ENCODE measurements at regions not wholly inside any gene's neighbourhood (a gene's known extent, or its start where the extent isn't known, plus 50 kb on each side); places are given as distances from the start of the nearest gene placed in this dataset.
"Not testable (repeated sequence)": the region's sequence is repeated elsewhere in the genome, so short reads cannot be mapped to it uniquely, and the experiment has no call there.

DNA sequence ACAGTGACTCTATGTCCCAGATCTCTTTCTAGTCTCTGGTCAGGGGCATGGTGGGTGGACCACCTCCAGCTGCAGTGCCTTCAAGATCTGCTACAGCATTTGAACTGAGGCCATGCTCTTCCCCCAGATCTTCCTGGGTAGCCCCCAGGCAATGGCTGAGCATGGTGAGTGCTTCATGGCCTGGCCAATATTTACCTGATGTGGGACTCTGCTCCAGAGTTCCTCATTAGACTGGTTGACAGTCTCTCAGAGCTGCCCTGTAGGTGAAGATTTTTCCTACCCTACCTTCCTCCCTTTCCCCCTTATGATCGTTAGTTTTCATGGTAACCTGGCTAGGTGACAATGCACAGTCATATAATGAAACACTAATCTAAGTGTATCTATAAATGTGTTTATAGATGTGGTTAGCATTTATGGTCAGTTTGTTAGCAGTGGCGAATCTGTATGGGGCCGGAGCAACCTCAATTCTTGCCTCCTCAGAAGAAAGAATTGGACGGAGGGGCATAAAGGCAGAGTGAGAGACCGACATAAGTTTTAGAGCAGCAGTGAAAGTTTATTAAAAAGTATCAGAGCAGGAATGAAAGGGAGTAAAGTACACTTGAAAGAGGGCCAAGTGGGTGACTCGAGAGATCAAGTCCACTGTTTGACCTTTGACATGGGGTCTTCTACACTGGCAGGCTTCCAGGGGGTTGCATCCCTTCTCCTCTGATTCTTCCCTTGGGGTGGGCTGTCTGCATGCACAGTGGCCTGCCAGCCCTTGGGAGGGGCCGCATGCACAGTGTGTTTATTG, 256.3 kb downstream of the CD83 start:
- no peak for DNase-seq

DNA sequence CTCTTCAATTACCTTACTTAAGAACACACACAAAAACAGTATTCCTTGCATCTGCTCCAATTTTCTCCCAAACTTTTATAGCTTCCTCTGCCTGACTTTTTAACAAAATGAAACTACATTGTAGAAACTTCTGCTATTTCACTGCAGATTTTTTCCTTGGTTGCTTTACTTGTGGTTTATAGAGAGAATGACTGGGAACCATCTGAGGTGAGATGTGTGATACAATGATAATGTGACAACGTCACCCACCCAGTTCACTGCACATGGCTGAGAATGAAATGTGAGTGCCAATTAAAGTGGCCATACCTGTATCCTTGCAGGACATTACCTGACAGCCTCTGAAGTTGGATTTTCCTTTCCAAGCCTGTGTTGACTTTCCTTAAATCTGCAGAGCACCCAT, 258.4 kb downstream of the CD83 start:
- no peak for DNase-seq

DNA sequence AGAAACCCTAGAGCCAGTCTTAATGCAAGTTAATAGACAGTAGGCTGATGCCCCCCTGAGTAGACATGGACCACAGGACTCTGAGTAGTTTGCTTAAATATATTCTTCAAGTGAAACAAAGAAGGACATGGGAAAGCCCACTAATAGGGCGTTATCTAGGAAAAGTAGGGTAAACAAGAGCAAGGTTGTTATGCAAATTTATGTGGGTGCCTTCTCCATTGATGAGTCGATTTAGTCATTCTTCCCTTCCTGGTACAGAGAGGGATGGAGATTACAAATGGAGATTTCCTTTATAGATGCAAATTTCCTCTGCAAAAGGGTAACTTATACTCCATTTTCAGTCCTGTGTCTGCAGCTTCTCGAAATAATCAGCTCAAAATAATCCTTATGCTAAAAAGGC, 262.0 kb downstream of the CD83 start:
- DNase-seq: no peak

DNA sequence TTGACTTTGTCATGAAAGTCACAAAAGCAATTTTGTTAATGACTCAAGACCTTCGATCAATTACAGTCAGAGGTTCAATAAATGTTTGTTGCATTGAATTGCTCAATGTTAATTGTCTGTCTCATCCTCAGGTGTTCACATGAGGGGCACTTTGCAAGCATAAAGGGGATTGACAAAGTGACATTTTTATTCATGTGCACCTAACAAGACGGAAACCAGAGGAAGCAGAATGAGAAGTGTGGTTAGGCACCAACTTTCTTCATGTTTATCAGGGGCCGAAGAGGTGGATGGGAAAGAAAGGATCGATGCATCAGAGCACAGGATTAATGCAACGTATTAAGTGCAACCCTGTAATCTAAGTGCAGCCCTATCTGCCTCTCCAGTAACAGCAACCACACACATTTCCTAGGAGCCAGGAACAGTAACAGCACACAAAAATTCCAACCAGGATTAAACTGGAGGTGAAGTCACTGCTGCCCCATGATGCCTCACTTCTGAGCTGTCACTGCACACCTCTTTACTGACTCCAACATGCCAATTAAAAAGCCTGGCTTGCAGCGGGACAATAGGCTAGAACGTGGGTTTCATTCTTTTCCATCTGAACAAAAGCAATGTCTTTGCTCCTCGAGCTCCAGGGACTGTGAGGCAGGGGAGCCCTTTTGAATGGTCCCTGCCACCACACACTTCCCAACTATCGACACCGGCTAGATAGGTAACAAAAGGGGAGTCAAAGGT, 262.7 kb downstream of the CD83 start:
- no peak for DNase-seq

- DNase-seq: no peak
Measured at GRCh38 chr6:14380901-14381828, 263.6 kb downstream of the CD83 start.

DNA sequence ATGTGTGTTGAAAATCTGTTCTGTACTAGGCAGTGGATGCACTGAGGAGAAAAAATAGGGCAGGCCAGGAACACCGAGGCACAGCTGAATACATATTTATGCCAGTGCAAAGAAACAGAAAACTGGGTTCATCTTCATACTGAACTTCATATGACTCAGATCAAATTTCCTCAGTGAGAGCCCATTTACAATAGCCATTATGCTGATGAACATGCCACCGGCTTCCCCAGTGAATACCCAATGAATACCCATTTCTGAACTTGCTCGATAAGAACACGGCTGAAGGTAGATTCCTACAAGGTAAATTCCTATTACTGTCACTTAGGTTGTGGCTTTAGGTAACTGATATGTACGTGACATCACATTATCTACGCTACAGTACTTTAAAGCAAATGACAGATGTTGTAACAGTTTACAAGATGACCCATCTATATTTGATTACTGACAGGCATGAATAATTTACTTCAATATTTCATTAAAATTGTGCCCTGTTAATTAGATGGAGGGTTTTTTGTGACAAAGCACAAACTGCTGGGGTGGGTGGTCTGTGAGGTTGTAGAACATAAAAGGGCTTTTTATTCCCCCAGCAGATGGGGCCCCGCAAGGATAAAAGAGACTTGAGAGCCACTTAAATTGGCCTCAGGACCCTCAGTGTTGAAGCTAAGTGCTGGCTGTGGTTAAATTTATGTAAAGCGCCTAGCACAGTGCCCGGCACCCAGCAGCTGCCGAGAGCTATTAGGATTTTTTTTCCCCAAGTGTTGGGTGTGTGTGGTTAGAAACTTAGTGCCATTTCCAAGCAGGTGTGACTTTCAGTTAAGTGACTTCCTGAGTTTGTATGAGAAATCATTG, 264.5 kb downstream of the CD83 start:
- DNase-seq: peak in 1 of 5 donors; percentile 40

- no peak for DNase-seq
Measured at GRCh38 chr6:14382678-14383236, 265.2 kb downstream of the CD83 start.

- DNase-seq: no peak
Measured at GRCh38 chr6:14383393-14384174, 266.0 kb downstream of the CD83 start.

DNA sequence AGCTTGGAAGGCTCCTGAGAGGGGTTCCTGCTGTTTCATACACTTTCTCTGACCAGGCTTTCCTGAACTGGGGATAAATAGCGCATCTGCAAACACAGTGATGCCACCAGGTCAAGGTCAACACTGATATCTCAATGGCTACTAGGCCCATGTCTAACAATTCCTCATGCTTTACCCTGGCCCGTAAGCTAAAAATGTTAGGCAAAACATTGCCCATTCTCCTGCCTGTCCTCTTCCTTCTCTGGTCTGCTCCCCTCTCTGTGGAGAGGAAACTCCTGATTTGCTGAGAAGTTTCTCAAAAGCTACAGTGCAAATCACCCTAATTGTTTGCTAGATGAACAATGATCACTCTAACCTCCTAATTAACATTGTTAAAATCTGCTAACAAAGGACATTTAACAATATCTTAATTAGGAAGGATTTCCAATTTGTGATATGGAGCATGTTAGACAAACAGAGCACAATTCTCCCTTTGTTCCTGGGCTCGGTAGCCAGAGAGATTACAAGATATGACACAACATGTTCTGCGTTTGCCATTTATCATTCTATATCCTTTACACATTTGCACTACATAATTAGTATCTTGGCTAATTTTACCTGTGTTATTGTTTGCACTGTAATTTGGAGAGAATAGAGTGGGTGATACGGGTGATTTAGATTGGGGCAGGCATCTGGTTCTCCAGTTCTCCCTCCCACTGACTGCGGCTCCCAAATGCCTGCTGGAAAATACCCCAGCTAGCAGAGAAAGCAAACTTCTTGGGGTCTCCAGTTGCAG, 266.8 kb downstream of the CD83 start:
- DNase-seq: no peak

DNA sequence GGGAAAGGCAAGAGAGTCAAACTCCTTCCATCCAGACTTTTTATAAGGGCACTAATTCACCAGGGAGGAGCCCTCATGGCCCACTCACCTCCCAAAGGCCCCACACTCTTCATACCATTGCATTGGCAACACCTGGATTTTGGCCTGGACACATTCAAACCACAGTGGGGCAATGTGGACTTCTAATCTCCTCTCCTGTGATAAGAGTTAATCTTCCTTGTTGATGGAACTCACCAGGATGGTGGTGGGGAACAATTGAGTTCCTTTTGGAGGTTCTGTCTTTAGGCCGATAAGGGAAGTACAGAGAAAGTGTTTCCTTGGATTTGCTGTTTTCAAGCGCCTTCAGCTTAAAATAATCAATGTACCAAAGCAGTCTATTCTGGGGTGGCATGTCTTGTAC, 268.7 kb downstream of the CD83 start:
- DNase-seq: no peak

DNA sequence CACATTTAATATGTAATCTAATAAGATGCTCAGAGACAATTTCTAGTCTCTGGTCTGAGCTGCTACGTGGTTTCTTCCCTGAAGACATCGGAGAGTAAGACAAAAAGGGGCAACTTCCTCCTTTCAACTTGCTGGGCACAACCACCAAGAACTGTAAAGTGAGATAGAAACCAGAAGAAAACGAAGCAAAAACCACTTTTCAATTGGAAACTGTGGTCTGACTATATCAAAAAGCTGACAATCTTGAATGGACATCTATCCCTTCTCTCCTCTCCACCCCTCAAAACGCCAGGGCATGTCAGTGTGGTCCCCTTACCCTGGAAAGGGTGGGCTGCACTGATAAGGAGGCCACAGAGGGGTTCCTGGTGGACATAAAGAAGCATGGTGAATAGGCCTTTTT, 269.1 kb downstream of the CD83 start:
- DNase-seq: no peak

GRCh38 chr6:14388371-14388770, 270.8 kb downstream of the CD83 start:
- DNase-seq: no peak

GRCh38 chr6:14389776-14390175, 272.2 kb downstream of the CD83 start:
- not testable (repeated sequence) for DNase-seq

- no peak for DNase-seq
Measured at GRCh38 chr6:14390805-14391204, 273.2 kb downstream of the CD83 start.

DNA sequence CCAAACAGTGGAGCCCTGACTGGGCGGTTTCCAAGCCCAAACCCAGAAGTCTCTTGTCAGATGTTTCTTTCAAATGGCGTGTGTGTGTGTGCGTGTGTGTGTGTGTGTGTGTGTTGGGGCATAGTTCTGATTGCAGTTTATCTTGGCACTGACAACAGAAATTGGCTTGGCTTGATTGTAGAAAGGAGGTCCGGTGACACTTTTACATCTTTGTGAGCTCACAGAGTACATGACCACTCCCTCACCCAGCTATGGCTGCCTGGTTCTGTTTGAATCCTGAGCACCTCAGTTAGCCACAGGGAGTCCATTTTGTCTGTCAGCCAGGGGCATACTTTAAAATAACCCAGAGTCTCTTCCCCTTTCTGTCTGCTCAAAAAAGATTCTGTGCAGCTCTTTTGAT, 276.3 kb downstream of the CD83 start:
- no peak for DNase-seq

DNA sequence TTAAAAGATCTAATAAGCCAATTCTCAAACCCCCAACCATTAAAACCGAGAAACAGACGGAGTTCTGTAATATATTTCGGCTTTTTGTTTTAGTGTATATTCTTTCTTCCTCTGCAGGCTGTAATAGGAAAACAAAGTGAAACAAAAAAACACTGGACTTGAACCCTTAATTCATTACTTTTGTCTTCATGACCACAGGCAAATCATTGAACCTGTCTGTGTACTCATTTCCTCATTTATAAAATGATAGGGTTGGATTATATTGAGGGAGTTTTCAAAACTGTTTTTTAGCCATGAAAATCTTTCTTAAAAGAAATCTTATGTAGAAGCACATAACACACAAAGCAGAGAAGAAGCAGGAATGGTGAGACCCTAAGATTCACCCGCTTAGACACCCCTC, 278.8 kb downstream of the CD83 start:
- no peak for DNase-seq

DNA sequence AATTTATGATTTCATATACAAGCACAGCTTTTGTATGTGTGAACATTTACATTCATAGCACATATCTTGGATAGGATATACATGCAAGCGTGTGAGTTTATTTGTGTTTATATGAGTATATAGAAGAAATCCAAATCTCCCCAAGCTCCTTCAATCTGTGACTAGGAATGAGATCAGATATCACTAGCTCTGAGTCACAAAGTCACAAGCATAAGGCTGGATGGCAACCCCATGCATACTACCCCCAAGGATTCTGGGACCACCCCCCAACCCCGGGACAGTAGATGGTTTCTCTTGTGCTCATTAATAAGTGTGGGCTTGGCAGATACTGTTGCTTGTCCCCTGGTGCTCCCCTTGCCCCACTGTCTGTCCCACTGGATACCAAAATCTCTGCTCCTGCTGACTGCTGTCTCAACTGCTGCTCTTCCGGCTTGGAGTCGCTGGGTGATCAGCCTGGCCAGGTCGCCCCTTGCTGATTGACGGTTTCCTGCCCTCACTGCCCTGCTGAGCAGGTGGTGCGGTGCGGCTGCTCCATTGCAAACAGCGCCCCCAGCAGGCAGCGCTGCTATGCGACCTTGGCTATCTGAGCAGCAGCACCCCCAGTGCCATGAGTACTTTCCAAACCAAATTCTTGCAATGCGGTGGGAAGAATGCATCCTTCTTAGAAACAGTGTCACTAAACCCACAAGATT, 279.4 kb downstream of the CD83 start:
- peak in 1 of 5 donors; percentile 11 for DNase-seq

GRCh38 chr6:14397518-14397901, 279.9 kb downstream of the CD83 start:
- DNase-seq: no peak

DNA sequence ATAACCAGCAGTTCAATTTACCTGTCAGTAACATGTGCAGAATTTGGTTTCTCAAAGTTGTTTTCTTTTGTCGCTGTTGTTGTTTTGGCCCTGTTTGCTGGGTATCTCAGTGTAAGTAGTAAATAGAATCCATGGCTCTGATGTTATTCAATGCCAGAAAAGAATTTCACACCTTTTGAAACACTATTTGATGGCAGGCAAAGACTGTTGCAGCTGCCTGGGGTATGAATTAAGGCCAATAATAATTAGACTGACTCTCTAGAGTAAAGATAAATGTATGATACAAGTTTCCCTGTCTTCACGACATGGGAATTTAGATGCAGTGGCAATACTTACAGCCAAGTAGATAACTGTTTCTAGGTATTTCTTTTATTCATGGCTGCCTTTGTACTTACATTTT, 281.4 kb downstream of the CD83 start:
- no peak for DNase-seq

DNA sequence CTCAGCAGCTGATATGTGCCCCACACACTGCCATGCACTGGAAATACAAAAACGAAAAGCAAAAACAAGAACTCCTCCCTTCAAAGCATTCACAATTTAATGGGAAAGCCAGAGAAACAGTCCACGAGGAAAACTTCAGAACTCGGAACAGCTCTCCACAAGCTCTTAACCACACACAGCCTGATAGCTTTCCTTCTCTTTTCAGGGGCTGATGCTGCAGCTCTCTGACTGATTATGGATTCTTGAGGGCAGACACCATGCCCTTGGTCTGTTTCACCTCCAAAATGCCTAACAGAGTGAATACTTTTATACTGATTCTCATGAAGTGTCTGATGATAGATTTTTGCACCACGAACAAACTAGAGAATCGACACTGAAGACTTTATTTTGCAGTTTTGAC, 282.1 kb downstream of the CD83 start:
- no peak for DNase-seq
